Coronary artery (tissue), 2 donors: ENCODE measurements at regions not wholly inside any gene's neighbourhood (a gene's known extent, or its start where the extent isn't known, plus 50 kb on each side); places are given as distances from the start of the nearest gene placed in this dataset.

Experiments
- DNase-seq: peaks from one replicate; pipeline ENCODE4 v3.0.0-alpha.2; 2017; ENCODE audit warnings: low spot score
- H3K27ac ChIP-seq, 2 donors: fragments of 200-600 bp; sonication (generic); one replicate each; pipeline ENCODE4 v1.5.1; 2016 to 2019
- H3K4me3 ChIP-seq: fragments of 200-600 bp; sonication (generic); 2 replicates; pipeline ENCODE4 v1.5.1; 2016; ENCODE audit warnings: mild to moderate bottlenecking, moderate library complexity
- CTCF ChIP-seq: fragments of 200-600 bp; sonication (generic); IDR thresholded peaks from one replicate; pipeline ENCODE4 v1.5.1; 2019; ENCODE audit warnings: antibody characterized with exemption

- DNase-seq, result no peak
- Histone ChIP-seq H3K27ac (no peak overlapping the region), H3K4me3 (no peak overlapping the region)
- TF ChIP-seq CTCF, result no peak
These were observed 333.8 kb downstream of the MN1 start for GRCh38 chr22:27467711-27468110.

DNA sequence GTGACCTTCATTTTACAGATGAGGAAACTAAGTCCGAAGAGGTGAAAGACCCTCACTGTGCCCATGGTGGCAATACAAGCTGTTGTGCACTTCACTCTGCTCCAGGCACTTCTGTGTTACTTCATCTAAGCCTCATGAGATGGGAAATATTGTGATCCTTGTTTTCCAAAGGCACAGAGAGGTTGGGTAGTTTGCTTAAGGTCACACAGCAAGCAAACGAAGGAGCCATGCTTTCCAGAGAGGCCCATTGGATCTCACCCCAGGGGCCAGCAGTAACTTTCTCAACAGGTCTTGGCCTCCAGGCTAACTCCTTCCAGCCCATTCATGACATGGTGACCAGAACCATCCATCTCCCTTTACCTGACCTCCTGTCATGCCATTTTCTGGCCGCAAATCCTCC is 332.8 kb downstream of the MN1 start:
- DNase-seq, result no peak
- Histone ChIP-seq H3K4me3 (no peak overlapping the region), H3K27ac (no peak overlapping the region)
- no peak for TF ChIP-seq CTCF

DNA sequence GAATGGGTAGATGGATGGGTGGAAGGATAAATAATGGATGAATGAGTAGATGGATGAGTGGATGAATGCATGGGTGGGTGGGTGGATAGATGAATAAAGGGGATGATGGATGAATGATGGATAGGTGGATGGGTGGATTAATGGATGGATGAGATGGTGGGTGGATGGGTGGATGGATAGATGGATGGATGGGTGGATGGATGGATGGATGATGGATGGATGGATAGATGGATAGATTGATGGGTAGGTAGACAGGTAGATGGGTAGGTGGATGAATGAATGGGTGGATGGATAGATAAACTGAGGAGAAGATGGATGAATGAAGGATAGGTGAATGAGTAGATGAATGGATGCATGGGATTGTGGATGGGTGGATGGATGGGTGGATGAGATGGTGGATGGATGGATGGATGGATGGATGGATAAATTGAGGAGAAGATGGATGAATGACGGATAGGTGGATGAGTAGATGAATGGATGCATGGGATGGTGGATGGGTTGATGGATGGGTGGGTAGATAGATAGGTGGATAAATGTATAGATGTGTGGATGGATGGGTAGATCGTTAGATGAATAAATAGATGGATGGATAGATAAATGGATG is 331.3 kb downstream of the MN1 start:
- no peak for TF ChIP-seq CTCF
- Histone ChIP-seq H3K4me3 (no peak overlapping the region), H3K27ac (no peak overlapping the region)
- no peak for DNase-seq

DNA sequence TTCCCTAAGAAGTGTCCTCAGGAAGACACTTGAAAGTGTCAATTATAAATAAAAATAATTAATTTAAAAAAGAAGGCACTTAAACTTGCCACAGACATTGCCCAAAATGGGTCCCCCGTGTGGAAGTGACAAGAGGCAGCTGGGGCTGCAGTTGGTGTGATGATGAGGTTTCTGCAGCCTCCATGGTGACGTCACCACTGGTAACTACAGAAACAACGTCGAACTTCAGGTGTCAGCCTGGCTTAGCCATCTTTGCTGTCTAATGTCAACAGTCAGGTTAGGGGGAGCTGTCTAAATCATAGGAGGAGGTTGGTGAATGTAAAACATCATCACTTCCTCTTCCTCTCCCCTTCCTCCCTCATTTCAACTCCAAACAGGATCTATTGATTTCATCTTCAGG is 328.6 kb downstream of the MN1 start:
- TF ChIP-seq CTCF, result no peak
- no peak overlapping the region for H3K4me3 ChIP-seq
- no peak overlapping the region for H3K27ac ChIP-seq
- DNase-seq, result no peak

DNA sequence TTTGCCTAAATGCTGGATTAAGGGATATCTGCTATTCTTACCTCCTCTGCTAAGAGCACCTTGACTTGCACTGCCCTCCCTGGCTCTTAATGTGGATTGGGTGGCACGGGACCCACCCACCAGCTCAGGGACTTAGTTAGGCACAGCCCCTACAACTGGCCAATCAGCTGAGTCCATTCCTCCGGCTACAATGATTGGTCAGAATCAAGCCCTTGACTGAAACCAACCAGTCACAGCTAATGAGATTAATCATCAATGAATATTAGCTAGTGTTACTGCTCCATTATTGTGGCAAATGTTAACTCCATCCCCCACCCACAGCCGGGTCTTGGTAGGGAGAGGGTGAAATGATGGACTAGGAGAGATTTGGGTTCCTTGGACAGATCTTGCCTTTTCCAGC is 328.0 kb downstream of the MN1 start:
- DNase-seq, result no peak
- Histone ChIP-seq H3K4me3 (no peak overlapping the region), H3K27ac (no peak overlapping the region)
- no peak for TF ChIP-seq CTCF

DNA sequence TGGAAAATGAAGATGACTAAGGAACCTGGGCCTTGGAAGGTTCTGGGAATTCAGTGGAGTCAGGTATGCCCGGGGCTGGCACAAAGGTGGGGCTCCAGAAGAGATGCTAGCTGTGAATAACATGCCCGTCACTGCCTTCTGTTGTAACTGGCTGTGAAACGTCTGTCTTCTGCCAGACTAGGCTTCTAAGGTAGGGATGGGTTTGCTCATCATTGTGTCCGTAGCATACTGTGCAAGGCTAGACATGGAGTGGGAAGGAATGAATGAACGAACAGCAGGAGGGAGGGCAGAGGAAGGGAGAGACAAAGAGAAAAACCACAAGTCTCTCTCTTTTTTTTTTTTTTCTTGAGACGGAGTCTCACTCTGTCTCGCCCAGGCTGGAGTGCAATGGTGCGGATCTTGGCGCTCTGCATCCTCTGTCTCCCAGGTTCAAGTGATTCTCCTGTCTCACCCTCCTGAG is 327.4 kb downstream of the MN1 start:
- no peak for DNase-seq
- H3K27ac ChIP-seq, result no peak overlapping the region
- TF ChIP-seq CTCF, result no peak
- no peak overlapping the region for H3K4me3 ChIP-seq

- TF ChIP-seq CTCF, result no peak
- DNase-seq, result no peak
- no peak overlapping the region for H3K4me3 ChIP-seq
- H3K27ac ChIP-seq, result no peak overlapping the region
These were observed 326.6 kb downstream of the MN1 start for GRCh38 chr22:27474711-27475547.
